Naive thymus-derived CD4-positive, alpha-beta T cell (primary cell): ENCODE measurements at regions not wholly inside any gene's neighbourhood (a gene's known extent, or its start where the extent isn't known, plus 50 kb on each side); places are given as distances from the start of the nearest gene placed in this dataset.

Experiments used
- ATAC-seq: fragments of 150-1000 bp; cut with Tn5 transposase; 2 replicates; pipeline ENCODE4 v1.10.0; 2021; ENCODE audit warnings: mild to moderate bottlenecking, moderate library complexity
- CTCF ChIA-PET: fragments of 350-600 bp; sonication (Branson Sonifier 250); formaldehyde crosslinking; loops from one replicate; lab custom pipeline; 2021; ENCODE audit warnings: antibody characterized with exemption; lab: Charles Lee
- POLR2A ChIA-PET: fragments of 350-600 bp; sonication (Branson Sonifier 250); formaldehyde crosslinking; loops from one replicate; lab custom pipeline; 2021; ENCODE audit warnings: antibody characterized with exemption, inconsistent platforms; lab: Charles Lee
- DNase-seq, 9 donors: peaks; one replicate each; pipeline versions ENCODE4 v3.0.0 to v3.0.0-alpha.2; 2020 to 2022; ENCODE audit warnings: mixed read lengths in 1 of 9
- H3K27ac ChIP-seq: one replicate; pipeline ENCODE4 v1.7.0; 2013; ENCODE audit warnings: mild to moderate bottlenecking, low read depth, low read length, moderate library complexity
- H3K27me3 ChIP-seq, 2 donors: one replicate each; pipeline ENCODE4 v1.7.0; 2013; ENCODE audit warnings: low read length in 2 of 2, mild to moderate bottlenecking in 2 of 2, moderate library complexity in 2 of 2; ENCODE audit not compliant: control insufficient read depth in 2 of 2, insufficient read depth in 2 of 2
- H3K36me3 ChIP-seq, 3 experiments: 1 replicate in 2 of 3; 2 replicates in 1 of 3; pipeline ENCODE4 v1.7.0; 2013; ENCODE audit warnings: low read length in 3 of 3, mild to moderate bottlenecking in 3 of 3, moderate library complexity in 1 of 3; ENCODE audit not compliant: insufficient read depth in 3 of 3, control insufficient read depth in 2 of 3
- H3K4me1 ChIP-seq, 2 donors: one replicate each; pipeline ENCODE4 v1.7.0; 2013; ENCODE audit warnings: low read length in 2 of 2, mild to moderate bottlenecking in 2 of 2, moderate library complexity in 1 of 2; ENCODE audit not compliant: control insufficient read depth in 2 of 2, insufficient read depth in 2 of 2
- H3K4me3 ChIP-seq: 2 replicates; pipeline ENCODE4 v1.7.0; 2013; ENCODE audit warnings: mild to moderate bottlenecking, low read length
- H3K9me3 ChIP-seq, 3 experiments: 1 replicate in 2 of 3; 2 replicates in 1 of 3; pipeline ENCODE4 v1.7.0; 2013; ENCODE audit warnings: low read length in 3 of 3; ENCODE audit not compliant: control insufficient read depth in 2 of 3
- H3K27ac Mint-ChIP-seq, 9 donors: one replicate each; pipeline ENCODE4 v1.8.0; 2020 to 2022; ENCODE audit warnings: mixed read lengths in 9 of 9, mild to moderate bottlenecking in 8 of 9, moderate library complexity in 5 of 9, inconsistent platforms in 2 of 9
- H3K27me3 Mint-ChIP-seq, 5 donors: one replicate each; pipeline ENCODE4 v1.8.0; 2021 to 2022; ENCODE audit warnings: mixed read lengths in 5 of 5, mild to moderate bottlenecking in 1 of 5
- H3K36me3 Mint-ChIP-seq, 5 donors: one replicate each; pipeline ENCODE4 v1.8.0; 2020 to 2022; ENCODE audit warnings: mixed read lengths in 5 of 5, mild to moderate bottlenecking in 3 of 5, inconsistent platforms in 1 of 5
- H3K4me1 Mint-ChIP-seq, 7 donors: one replicate each; pipeline ENCODE4 v1.8.0; 2020 to 2022; ENCODE audit warnings: mixed read lengths in 7 of 7, mild to moderate bottlenecking in 3 of 7, inconsistent platforms in 1 of 7
- H3K4me3 Mint-ChIP-seq, 10 donors: one replicate each; pipeline ENCODE4 v1.8.0; 2020 to 2022; ENCODE audit warnings: mild to moderate bottlenecking in 10 of 10, mixed read lengths in 10 of 10, moderate library complexity in 6 of 10, inconsistent platforms in 2 of 10
- H3K9me3 Mint-ChIP-seq, 11 donors: one replicate each; pipeline ENCODE4 v1.8.0; 2020 to 2022; ENCODE audit warnings: mixed read lengths in 11 of 11, mild to moderate bottlenecking in 4 of 11, inconsistent platforms in 1 of 11, moderate library complexity in 1 of 11
- intact Hi-C, 2 donors: fragments of 100-400 bp; cut with micrococcal nuclease; formaldehyde crosslinking; loops; one replicate each; pipeline ENCODE4 v1.15.1; 2023

DNA sequence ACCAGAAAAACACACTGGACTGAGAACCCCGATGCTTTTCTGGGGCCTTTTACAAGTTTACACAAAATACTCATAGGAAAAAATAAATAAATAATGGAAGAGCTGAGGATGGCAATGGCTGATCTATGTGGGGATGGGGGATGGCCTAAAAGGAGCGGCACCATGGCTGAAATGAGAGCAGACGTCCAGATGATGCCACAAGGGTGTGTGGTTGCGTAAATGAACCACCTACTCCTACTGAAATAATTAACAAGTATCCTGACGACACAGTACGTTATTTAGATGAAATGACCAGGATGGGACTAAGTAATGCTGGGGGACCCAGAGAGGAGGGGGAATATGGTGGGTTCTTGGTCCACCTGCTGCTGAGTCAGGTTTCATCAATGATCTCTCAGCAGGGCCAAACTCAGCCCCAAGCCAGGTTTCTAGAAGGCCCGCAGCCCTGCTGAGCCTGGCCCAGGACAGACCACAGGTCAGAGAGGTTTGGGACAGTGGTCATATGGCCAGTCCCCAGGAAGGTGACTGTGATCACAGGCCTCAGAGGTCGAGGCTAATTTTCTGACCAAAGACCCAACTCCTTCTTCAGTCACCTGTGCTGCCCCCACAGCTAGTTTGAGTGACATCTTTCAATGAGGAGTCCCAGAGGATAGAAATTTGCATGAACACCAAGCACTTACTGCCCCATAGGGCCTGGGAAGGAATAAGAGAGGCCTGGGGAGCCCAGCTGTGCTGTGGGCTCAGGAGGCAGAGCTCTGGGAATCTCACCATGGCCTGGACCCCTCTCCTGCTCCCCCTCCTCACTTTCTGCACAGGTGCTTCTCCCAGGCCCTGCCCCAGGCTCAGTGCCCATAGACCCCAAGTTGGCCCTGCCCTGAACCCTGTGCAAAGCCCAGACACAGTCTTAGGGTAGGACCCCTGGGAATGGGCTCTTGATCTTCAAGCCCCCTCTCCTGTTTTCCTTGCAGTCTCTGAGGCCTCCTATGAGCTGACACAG is 76.3 kb upstream of the IGLL5 start:
- Histone ChIP-seq H3K4me1 (peaks cover 21 to 43% of the 10 kb centered on the region in 2 donors), H3K4me3 (no peak overlapping the region), H3K27me3 (no peaks in the 10 kb centered on the region), H3K9me3 (no peaks in the 10 kb centered on the region), H3K36me3 (no peaks in the 10 kb centered on the region), H3K27ac (no peak overlapping the region)
- Mint-ChIP-seq H3K27me3 (peaks cover 0 to 28% (median 0%) of the 10 kb centered on the region in 5 donors), H3K4me3 (no peak overlapping the region), H3K36me3 (no peaks in the 10 kb centered on the region), H3K4me1 (peaks cover 24 to 68% (median 61%) of the 10 kb centered on the region in 7 donors), H3K27ac (peak overlapping the region in 6 of 9 donors; percentile 6 to 77 (median 70)), H3K9me3 (no peaks in the 10 kb centered on the region)
- intact Hi-C loops, result loop anchor here in 1 of 2 donors (2.0 kb wide), 1 partner anchor 73 kb away; no protein-coding TSS in a partner anchor
- POLR2A ChIA-PET, result interaction anchor here (0.6 to 10.4 kb wide), 12 partner anchors 8 to 67 kb away, joined by 3 to 96 read pairs (median 5); no protein-coding TSS in a partner anchor
- CTCF ChIA-PET, result interaction anchor here (0.8 to 16.4 kb wide), 21 partner anchors 9 to 146 kb away, joined by 3 to 322 read pairs (median 8); no protein-coding TSS in a partner anchor
- DNase-seq (no peak), ATAC-seq (no peak)

DNA sequence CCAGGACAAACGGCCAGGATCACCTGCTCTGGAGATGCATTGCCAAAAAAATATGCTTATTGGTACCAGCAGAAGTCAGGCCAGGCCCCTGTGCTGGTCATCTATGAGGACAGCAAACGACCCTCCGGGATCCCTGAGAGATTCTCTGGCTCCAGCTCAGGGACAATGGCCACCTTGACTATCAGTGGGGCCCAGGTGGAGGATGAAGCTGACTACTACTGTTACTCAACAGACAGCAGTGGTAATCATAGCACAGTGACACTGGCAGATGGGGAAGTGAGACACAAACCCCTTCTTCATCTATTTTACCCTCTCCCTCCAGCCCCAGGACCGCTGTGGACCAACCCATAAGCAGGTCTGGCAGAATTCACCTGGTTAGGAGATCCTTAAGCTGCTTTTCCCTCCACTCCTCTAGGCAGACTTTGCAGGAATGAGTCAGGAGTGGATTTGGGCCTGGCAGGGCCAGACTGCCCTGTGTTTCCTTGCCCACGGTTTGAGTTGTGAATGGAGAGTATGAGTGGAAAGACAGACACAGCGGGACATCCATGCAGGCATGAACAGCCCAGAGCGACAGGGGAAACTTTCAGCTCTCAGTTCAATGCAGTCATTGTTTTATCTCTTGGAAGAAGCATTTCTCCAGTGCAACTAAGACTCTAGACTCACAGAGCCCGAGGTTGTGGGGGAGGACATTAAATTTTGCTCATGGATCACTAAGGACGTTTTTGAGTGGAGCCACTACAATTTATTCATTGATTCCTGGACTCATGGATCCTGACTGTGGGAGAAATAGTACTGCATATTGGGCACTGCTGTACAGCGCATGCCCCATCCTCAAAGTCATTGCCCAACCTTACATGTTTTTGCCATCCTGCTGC is 75.3 kb upstream of the IGLL5 start:
- Mint-ChIP-seq H3K27me3 (peaks cover 0 to 22% (median 0%) of the 10 kb centered on the region in 5 donors), H3K9me3 (no peaks in the 10 kb centered on the region), H3K27ac (peak overlapping the region in 8 of 9 donors; percentile 16 to 83 (median 66)), H3K4me3 (no peak overlapping the region), H3K36me3 (no peaks in the 10 kb centered on the region), H3K4me1 (peaks cover 31 to 75% (median 69%) of the 10 kb centered on the region in 7 donors)
- CTCF ChIA-PET, result interaction anchor here (0.8 to 16.4 kb wide), 11 partner anchors 9 to 145 kb away, joined by 3 to 322 read pairs (median 6); no protein-coding TSS in a partner anchor
- Histone ChIP-seq H3K4me3 (no peak overlapping the region), H3K9me3 (no peaks in the 10 kb centered on the region), H3K4me1 (peaks cover 31 to 53% of the 10 kb centered on the region in 2 donors), H3K36me3 (no peaks in the 10 kb centered on the region), H3K27ac (no peak overlapping the region), H3K27me3 (no peaks in the 10 kb centered on the region)
- no peak for ATAC-seq
- no peak for DNase-seq
- POLR2A ChIA-PET, result interaction anchor here (0.6 to 10.4 kb wide), 9 partner anchors 8 to 57 kb away, joined by 3 to 96 read pairs (median 3); no protein-coding TSS in a partner anchor
- intact Hi-C loops, result no loop called here

DNA sequence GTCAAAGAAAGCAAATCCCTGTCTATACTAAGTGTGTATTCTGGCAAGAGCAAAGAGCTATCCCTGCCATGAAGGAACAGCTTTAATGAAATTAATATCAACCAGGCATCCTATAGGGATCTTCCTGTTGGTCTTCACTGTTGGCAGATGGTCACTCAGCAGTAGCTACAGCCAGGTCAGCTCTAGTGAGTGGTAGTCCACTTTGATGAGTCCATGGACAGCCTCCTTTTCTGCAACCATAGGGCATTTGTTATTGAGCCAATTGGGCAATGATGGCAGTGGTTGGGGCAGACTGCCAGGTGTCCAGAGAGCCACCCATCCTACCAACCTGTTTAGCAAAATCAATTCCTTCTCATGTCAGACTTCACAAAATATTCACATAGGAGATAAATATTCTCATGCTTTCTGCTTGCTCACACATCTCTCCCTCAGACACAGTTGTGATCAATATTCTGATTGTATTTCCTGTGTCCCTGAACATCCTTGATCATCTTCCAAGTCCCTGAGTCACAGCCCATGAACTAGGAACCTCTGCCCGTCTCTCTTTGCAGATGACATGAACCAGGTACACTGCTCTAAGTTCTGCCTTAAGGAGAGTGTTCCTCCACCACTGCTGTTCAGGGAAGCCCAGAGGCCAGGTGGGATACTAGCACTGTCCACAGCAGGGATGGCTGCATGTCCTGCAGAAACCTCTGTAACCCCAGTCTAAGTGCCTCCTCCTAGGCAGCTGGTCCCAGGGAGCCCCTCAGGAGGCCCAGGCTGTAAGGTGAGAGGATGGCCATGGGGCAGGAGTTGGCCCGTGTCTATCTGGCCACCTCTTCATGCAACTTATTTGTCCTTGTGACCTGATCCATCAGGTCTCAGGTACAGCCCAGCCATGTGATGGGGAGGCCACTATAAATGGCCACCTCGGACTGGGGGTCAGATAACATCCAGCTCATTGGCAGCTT is 74.2 kb upstream of the IGLL5 start:
- Histone ChIP-seq H3K4me1 (peaks cover 42 to 64% of the 10 kb centered on the region in 2 donors), H3K4me3 (no peak overlapping the region), H3K27me3 (no peaks in the 10 kb centered on the region), H3K9me3 (no peaks in the 10 kb centered on the region), H3K27ac (no peak overlapping the region), H3K36me3 (no peaks in the 10 kb centered on the region)
- Mint-ChIP-seq H3K27me3 (peaks cover 0 to 14% (median 0%) of the 10 kb centered on the region in 5 donors), H3K4me3 (no peak overlapping the region), H3K27ac (peak overlapping the region in 7 of 9 donors; percentile 12 to 94 (median 71)), H3K4me1 (peaks cover 41 to 87% (median 73%) of the 10 kb centered on the region in 7 donors), H3K9me3 (no peaks in the 10 kb centered on the region), H3K36me3 (no peaks in the 10 kb centered on the region)
- no peak for DNase-seq
- intact Hi-C loops, result no loop called here
- ChIA-PET CTCF (interaction anchor here (0.7 to 16.4 kb wide), 6 partner anchors 11 to 68 kb away, joined by 3 to 322 read pairs (median 8); no protein-coding TSS in a partner anchor), POLR2A (interaction anchor here (0.7 to 10.4 kb wide), 7 partner anchors 12 to 62 kb away, joined by 3 to 96 read pairs (median 3); no protein-coding TSS in a partner anchor)
- ATAC-seq, result no peak

DNA sequence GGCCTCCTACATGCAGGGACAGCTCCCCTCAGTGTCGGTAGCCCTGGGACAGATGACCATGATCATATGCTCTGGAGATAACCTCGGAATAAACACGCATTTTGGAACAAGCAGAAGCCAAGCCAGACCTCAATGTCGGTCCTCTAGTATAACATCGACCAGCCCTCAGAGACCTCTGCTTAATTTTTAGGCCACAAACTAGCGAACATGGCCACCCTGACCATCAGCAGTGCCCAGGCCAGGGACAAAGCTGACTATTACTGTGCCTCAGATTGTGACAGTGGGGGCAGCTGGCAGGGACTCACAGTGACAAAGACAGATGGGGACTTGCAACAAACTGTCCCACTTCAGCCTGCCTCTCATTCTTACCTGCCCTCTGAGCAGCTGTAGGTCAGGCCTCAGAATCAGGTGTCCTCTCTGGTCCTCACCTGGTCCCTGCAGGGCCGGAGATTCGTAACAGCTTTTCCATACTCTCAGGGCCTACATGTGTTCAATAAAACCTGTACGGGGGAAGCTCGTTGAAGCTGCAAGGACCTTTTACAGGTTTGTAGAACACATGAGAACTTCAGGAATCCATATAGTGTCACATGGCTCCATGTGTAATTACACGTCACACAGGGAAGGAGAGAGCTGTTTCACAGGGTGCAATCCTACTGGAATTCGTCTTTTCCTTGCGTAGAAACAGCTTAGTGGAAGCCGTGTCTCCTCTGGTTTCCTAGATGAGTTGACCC is 72.8 kb upstream of the IGLL5 start:
- DNase-seq (no peak), ATAC-seq (no peak)
- intact Hi-C loops, result loop anchor here in 1 of 2 donors (5.0 kb wide), 1 partner anchor 52 kb away; no protein-coding TSS in a partner anchor
- no peaks in the 10 kb centered on the region for H3K27me3 ChIP-seq
- no peaks in the 10 kb centered on the region for H3K36me3 ChIP-seq
- peaks cover 0 to 3% (median 0%) of the 10 kb centered on the region in 5 donors for H3K27me3 Mint-ChIP-seq
- H3K9me3 ChIP-seq, result no peaks in the 10 kb centered on the region
- no peaks in the 10 kb centered on the region for H3K36me3 Mint-ChIP-seq
- ChIA-PET CTCF (interaction anchor here (1.1 to 16.4 kb wide), 5 partner anchors 12 to 67 kb away, joined by 5 to 322 read pairs (median 11); no protein-coding TSS in a partner anchor), POLR2A (interaction anchor here (0.9 to 10.4 kb wide), 6 partner anchors 9 to 62 kb away, joined by 3 to 96 read pairs (median 5); no protein-coding TSS in a partner anchor)
- peaks cover 54 to 92% (median 78%) of the 10 kb centered on the region in 7 donors for H3K4me1 Mint-ChIP-seq
- peak overlapping the region in 4 of 10 donors; percentile 18 to 73 (median 36) for H3K4me3 Mint-ChIP-seq
- H3K4me1 ChIP-seq, result peaks cover 57 to 72% of the 10 kb centered on the region in 2 donors
- H3K27ac ChIP-seq, result peak overlapping the region; percentile 30
- H3K4me3 ChIP-seq, result peak overlapping the region; percentile 11
- H3K9me3 Mint-ChIP-seq, result no peaks in the 10 kb centered on the region
- H3K27ac Mint-ChIP-seq, result peak overlapping the region in 8 of 9 donors; percentile 31 to 99 (median 90)
